NT2/D1 (cell line): ENCODE measurements at regions not wholly inside any gene's neighbourhood (a gene's known extent, or its start where the extent isn't known, plus 50 kb on each side); places are given as distances from the start of the nearest gene placed in this dataset.

Source experiments
- YY1 ChIP-seq: IDR thresholded peaks from 2 replicates; pipeline ENCODE4 v1.6.1; 2011; ENCODE audit not compliant: insufficient read length, insufficient read depth
- ZNF274 ChIP-seq: IDR thresholded peaks from 2 replicates; pipeline ENCODE4 v1.6.1; 2011; ENCODE audit warnings: mild to moderate bottlenecking, low read depth, low read length

GRCh38 chrX:22343192-22343591 is 70.5 kb downstream of the CBLL2 start:
- TF ChIP-seq YY1 (no peak), ZNF274 (no peak)
